ENCODE measurements at regions not wholly inside any gene's neighbourhood (a gene's known extent, or its start where the extent isn't known, plus 50 kb on each side); places are given as distances from the start of the nearest gene placed in this dataset.

GRCh38 chr7:17142831-17143541 is 155.5 kb upstream of the AHR start:
- TF ChIP-seq CTCF (IDR thresholded peaks at IDR 0.05; ENCODE audit: poor library complexity, severe bottlenecking) (no peak), EZH2 (IDR thresholded peaks at IDR 0.05; ENCODE audit: borderline replicate concordance, insufficient read depth, low read length, poor library complexity, severe bottlenecking) (no peak), REST (IDR thresholded peaks at IDR 0.05; ENCODE audit: borderline replicate concordance) (no peak)

Measured in neural cell (in vitro differentiated cells).